CD4-positive, alpha-beta T cell treated with Interleukin-1 beta for 1 hour (primary cell): ENCODE measurements at regions not wholly inside any gene's neighbourhood (a gene's known extent, or its start where the extent isn't known, plus 50 kb on each side); places are given as distances from the start of the nearest gene placed in this dataset.

Experiments
- DNase-seq, 2 donors: peaks; one replicate each; pipeline ENCODE4 v3.0.0-alpha.2; 2020 to 2022

- DNase-seq, result no peak
These were observed 88.1 kb upstream of the NPVF start for GRCh38 chr7:25316366-25316765.

- DNase-seq, result no peak
These were observed 89.8 kb upstream of the NPVF start for GRCh38 chr7:25318047-25318446.

GRCh38 chr7:25319707-25320106 lies 91.4 kb upstream of the NPVF start:
- DNase-seq, result no peak

GRCh38 chr7:25320791-25321190 lies 92.5 kb upstream of the NPVF start:
- no peak for DNase-seq

- DNase-seq, result no peak
These were observed 93.1 kb upstream of the NPVF start for GRCh38 chr7:25321424-25321823.

- no peak for DNase-seq
These were observed 94.2 kb upstream of the NPVF start for GRCh38 chr7:25322473-25322872.

DNA sequence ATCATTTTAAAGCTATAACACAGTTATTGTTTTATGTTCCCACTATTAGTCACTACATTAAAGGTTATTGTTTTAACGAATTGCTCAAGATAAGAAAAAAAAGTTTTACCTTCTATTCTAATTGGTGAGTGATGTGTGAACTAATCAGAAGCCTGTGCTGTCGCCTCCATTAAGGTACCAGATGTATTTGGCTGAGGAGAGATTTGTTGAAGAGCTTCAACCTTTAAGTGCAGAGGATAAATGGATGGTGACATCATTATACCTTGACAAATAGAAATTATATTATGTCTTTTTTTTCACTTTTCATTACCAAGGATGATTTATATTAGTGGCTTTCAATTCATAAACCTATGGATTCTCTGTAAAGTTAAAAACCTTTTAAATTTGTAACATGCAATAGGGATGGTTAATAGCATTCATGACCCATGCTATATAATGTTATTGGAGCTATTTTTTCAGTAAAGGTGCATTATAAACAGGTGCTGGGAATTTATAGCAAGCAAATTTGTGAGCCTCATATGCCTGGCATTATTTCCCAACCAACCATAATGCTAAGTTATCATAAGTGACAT lies 97.0 kb upstream of the NPVF start:
- no peak for DNase-seq

- no peak for DNase-seq
These were observed 98.3 kb upstream of the NPVF start for GRCh38 chr7:25326501-25327156.

- no peak for DNase-seq
These were observed 101.5 kb upstream of the NPVF start for GRCh38 chr7:25329815-25330214.

- no peak for DNase-seq
These were observed 105.1 kb upstream of the NPVF start for GRCh38 chr7:25333296-25333928.

DNA sequence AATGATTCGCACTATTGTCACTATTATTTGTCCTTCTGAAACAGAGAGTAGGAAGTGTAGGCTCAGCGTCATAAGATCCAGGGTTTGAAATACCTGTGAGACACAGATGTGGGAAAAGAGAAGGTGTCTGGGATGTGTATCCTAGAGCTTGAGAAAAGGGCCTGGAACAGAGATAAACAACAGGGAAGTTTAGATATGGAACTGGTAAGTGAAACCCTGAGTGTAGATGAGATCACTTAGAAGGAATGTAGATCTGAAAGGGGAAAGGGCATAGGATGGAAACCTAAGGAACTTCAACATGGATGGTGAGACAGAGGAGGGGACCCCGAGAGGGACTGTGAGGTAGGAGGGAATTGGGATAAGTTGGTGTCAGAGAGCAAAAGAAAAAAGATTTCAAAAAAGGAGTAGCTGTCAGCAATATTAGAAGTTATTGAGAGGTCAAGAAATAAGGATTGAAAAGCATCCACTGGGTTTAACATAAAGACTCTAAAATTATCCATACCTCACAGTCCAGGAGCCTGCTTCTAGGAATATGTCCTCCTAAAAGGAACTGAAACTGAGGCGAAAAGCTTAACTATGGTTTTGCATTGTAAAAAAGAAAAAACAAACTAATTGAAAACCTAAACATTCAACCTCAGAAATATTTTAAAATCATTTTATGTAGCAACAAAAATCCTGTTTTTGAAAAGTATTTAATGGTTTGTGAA lies 119.2 kb upstream of the NPVF start:
- DNase-seq, result no peak

DNA sequence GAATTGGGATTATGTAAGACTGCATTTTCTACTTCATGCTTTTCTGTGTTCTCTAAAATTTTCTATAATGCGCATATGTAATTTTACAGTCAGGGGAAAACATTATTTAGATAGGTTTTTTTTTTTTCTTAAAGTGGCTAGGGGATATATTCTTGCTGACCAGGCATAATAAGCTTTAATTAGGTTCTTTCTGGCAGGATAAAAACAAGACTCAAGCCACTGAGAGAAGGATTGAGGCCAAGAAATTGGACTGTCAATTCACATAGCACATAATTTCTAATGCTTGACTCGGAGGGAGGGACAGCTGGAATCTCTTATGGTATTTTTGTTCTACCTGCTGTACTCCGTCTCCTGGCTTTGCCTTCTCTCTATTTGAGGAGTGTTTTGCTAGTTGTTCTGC lies 119.8 kb upstream of the NPVF start:
- DNase-seq, result no peak

DNA sequence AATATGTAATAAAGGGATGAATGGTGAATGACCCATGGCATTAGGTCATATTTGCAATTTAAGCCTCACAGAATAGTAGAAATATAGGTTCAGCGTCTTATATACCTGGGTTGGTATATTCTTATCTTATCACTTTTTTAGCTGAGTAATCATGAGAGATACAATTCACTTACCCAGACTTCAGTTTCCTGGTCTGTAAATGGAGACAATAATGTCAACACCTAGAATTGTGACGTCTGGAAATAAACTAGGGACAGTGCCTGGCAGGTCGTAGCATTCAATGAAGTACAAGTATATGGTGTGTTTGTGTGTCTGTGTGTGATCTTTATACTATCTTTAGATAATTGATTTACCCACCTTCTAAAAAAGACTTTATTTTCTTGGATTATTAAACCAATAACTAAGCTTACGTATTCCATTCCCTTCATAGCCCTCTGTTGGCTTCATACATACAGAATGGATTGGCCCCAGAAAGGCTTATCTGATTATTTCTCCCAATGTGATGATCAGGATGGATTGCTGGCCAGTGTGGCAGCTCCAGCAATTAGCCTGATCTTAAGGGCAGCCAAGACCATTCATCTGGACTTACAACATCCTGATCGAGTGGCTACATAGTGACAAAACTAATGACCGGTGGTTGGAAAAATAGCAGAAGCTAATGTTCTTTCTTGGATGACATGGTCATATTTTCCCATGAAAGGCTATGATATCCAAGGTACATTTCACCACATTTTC lies 121.2 kb upstream of the NPVF start:
- no peak for DNase-seq

GRCh38 chr7:25350041-25350440 lies 121.8 kb upstream of the NPVF start:
- no peak for DNase-seq

DNA sequence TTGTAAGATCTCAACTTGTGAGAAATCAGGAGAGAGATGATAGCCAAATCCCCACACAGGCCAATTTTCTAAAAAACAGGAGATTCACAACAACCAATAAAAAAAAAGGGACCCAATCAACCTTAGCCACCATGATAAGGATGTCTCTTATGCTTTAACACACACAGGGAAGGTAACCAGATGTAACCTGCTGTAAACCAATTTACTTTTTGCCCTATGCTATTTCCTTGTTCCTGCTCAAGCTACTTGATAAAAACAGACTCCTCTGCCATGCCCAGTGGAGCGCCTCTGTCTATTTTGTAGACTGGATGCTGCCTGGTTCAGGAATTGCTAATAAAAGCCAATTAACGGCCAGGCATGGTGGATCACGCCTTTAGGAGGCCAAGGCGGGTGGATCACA lies 123.5 kb upstream of the NPVF start:
- no peak for DNase-seq

DNA sequence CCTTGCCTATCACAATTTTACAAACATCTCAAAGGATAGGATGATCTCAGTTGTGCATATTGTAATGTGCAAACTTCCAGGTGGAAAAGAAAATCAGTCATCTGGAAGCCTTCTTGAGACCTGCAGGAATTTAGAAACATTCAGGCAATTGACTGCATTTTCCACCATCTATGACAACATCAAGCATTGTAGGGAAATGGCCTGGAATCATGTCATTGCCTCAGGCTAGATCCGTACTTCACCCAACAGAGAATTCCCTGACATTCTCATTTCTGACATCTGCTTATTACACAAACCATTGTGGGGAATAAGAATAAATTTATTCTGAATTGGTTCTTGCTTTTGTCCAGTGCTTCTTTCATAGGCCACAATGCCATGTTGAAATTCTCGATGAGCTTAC lies 124.9 kb upstream of the NPVF start:
- no peak for DNase-seq

DNA sequence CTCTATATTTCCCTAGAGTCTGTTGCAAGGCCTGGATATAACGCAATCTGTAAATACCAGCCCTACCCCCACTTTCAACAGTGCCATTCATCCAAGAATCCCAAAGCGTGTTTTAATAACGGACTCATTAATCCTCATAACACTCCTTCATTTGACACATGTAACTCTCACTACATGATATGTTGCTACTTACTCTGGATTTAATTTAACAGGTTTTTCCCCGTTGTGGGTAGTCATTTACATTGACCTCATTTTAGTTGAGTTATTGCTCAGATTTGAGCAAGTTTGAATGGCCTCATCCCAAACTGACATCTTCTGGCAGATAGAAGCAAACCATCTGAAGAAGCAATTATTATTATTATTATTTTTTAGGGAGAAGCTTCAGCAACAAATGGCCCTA lies 125.4 kb upstream of the NPVF start:
- no peak for DNase-seq

GRCh38 chr7:25356534-25357151 lies 128.4 kb upstream of the NPVF start:
- DNase-seq, result no peak

DNA sequence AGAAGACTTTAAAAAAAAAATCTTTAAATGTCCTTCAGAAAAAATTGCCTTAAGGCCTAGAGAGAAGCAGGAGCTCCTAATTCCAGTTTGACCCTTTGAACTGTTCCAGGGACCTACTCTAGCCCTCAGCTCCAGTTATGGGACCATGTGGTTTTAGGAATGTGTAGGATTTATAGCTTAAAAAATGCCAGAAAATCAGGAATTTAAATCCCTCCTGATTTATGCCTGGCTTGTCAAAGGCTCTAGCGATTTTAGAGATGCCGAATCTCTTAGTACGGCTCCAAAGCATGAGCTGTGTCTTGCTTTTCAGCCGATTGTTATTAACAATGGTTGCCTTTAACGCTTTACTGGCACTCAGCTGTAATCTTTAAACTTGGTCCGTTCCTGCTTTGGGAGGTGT lies 130.6 kb upstream of the NPVF start:
- no peak for DNase-seq

GRCh38 chr7:25359471-25360059 lies 131.3 kb upstream of the NPVF start:
- DNase-seq, result no peak

DNA sequence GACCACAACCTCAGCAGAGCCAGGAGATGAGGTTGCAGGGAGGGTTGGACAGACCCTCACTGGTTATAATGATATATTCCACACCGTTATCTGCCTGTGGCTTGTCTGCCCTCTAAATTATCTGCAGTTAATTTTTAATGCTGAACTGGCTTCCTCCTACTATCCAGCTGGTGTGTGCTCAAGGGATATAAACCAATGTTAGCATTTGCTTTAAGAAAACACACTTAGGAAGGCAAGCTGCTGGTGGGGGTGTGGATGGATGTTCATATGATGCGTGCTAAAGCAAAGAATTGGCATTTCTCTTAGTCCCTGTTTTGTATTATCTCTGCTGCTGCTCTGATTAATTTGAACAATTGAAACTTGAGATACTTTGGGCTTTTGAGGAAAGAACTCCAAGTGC lies 132.2 kb upstream of the NPVF start:
- DNase-seq, result no peak

DNA sequence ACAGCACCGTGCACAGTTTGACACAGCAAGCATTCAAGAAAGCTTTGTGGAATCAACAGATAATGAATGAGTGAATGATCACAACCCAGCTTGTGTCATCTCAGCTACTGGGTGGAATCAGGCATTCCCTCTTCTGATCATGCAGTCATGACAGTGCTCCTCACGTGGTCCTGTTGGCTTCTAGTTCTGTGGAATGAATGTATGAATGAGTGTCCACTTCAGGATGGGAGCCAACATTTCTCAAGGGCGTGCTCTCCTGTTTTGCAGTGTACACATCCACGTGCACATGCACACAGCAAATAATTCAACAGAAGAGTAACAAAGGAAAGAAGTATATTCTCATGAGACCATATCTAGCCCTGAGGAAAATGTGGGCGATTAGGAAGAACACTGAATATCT lies 133.1 kb upstream of the NPVF start:
- no peak for DNase-seq

GRCh38 chr7:25361863-25362262 lies 133.6 kb upstream of the NPVF start:
- DNase-seq, result no peak
